MM.1S (cell line): ENCODE measurements at regions not wholly inside any gene's neighbourhood (a gene's known extent, or its start where the extent isn't known, plus 50 kb on each side); places are given as distances from the start of the nearest gene placed in this dataset.

Experiments used
- CTCF ChIP-seq: fragments of 300-600 bp; sonication (generic); IDR thresholded peaks from 2 replicates; pipeline ENCODE4 v1.5.1; 2016; ENCODE audit warnings: antibody characterized with exemption, low read length, mixed read lengths
- EZH2 ChIP-seq: fragments of 300-600 bp; sonication (generic); optimal IDR thresholded peaks from 2 replicates; pipeline ENCODE3; 2017; ENCODE audit warnings: low read depth, mild to moderate bottlenecking, antibody characterized with exemption, low read length, mixed read lengths
- EZH2phosphoT487 ChIP-seq: fragments of 300-600 bp; sonication (generic); IDR thresholded peaks from 2 replicates; pipeline ENCODE4 v1.6.1; 2018; ENCODE audit warnings: antibody characterized with exemption, low read length

- no peak for TF ChIP-seq CTCF
- TF ChIP-seq EZH2, result no peak
- no peak for TF ChIP-seq EZH2phosphoT487
Measured at GRCh38 chr4:161260819-161261218, 903.0 kb downstream of the FSTL5 start.
